ENCODE measurements at regions not wholly inside any gene's neighbourhood (a gene's known extent, or its start where the extent isn't known, plus 50 kb on each side); places are given as distances from the start of the nearest gene placed in this dataset.

- H3K4me3 ChIP-seq: no peak overlapping the region
- H3F3A ChIP-seq (ENCODE audit: low read depth): no peaks in the 10 kb centered on the region
- TF ChIP-seq EZH2 (IDR thresholded peaks at IDR 0.05) (no peak), CTCF (IDR thresholded peaks at IDR 0.05) (peak; percentile 24)
- H3K9ac ChIP-seq: no peak overlapping the region
- H2AFZ ChIP-seq (replicated peaks): no peak overlapping the region
- no peak overlapping the region for H3K4me3 Mint-ChIP-seq
- H3K4me1 Mint-ChIP-seq: no peaks in the 10 kb centered on the region
- no peak overlapping the region for H3K27ac ChIP-seq
- H3K27me3 Mint-ChIP-seq (ENCODE audit: insufficient read depth, low read depth): no peaks in the 10 kb centered on the region
- H3K4me1 ChIP-seq: no peaks in the 10 kb centered on the region
- H3K9me3 Mint-ChIP-seq: no peaks in the 10 kb centered on the region
- no peaks in the 10 kb centered on the region for H3K27me3 ChIP-seq
- H3K36me3 Mint-ChIP-seq: no peaks in the 10 kb centered on the region
- no peaks in the 10 kb centered on the region for H3K9me3 ChIP-seq (ENCODE audit: low read depth)
- no peak overlapping the region for H3K27ac Mint-ChIP-seq
- H3K79me2 ChIP-seq (ENCODE audit: low read depth): no peaks in the 10 kb centered on the region
- H3K4me2 ChIP-seq: no peak overlapping the region
- DNase-seq (ENCODE audit: low spot score): no peak
- H4K20me1 ChIP-seq (ENCODE audit: low read depth): no peaks in the 10 kb centered on the region
- no peaks in the 10 kb centered on the region for H3K36me3 ChIP-seq
Measured at GRCh38 chr12:94898388-94898787, 105.1 kb downstream of the NDUFA12 start.

- Histone ChIP-seq H3K4me3 (no peak overlapping the region), H3K27ac (no peak overlapping the region), H2AFZ (replicated peaks) (no peak overlapping the region), H3K27me3 (no peaks in the 10 kb centered on the region), H3F3A (ENCODE audit: low read depth) (no peaks in the 10 kb centered on the region), H3K9ac (no peak overlapping the region), H3K9me3 (ENCODE audit: low read depth) (no peaks in the 10 kb centered on the region), H3K79me2 (ENCODE audit: low read depth) (no peaks in the 10 kb centered on the region), H3K4me2 (no peak overlapping the region), H3K4me1 (no peaks in the 10 kb centered on the region), H4K20me1 (ENCODE audit: low read depth) (no peaks in the 10 kb centered on the region), H3K36me3 (no peaks in the 10 kb centered on the region)
- Mint-ChIP-seq H3K4me1 (no peaks in the 10 kb centered on the region), H3K27me3 (ENCODE audit: insufficient read depth, low read depth) (no peaks in the 10 kb centered on the region), H3K4me3 (no peak overlapping the region), H3K27ac (no peak overlapping the region), H3K36me3 (no peaks in the 10 kb centered on the region), H3K9me3 (no peaks in the 10 kb centered on the region)
- no peak for DNase-seq (ENCODE audit: low spot score)
- no peak for TF ChIP-seq EZH2 (IDR thresholded peaks at IDR 0.05)
- no peak for TF ChIP-seq CTCF (IDR thresholded peaks at IDR 0.05)
- TF ChIP-seq EZH2phosphoT487 (IDR thresholded peaks at IDR 0.05): no peak
Measured at GRCh38 chr12:94892544-94893267, 110.8 kb downstream of the NDUFA12 start.

- Mint-ChIP-seq H3K27ac (no peak overlapping the region), H3K4me1 (no peaks in the 10 kb centered on the region), H3K36me3 (no peaks in the 10 kb centered on the region), H3K4me3 (no peak overlapping the region), H3K27me3 (ENCODE audit: insufficient read depth, low read depth) (no peaks in the 10 kb centered on the region), H3K9me3 (no peaks in the 10 kb centered on the region)
- no peaks in the 10 kb centered on the region for H3K27me3 ChIP-seq
- no peak overlapping the region for H2AFZ ChIP-seq (replicated peaks)
- H3F3A ChIP-seq (ENCODE audit: low read depth): no peaks in the 10 kb centered on the region
- H4K20me1 ChIP-seq (ENCODE audit: low read depth): no peaks in the 10 kb centered on the region
- H3K4me1 ChIP-seq: no peaks in the 10 kb centered on the region
- no peaks in the 10 kb centered on the region for H3K9me3 ChIP-seq (ENCODE audit: low read depth)
- no peak overlapping the region for H3K4me3 ChIP-seq
- no peaks in the 10 kb centered on the region for H3K36me3 ChIP-seq
- no peak overlapping the region for H3K27ac ChIP-seq
- H3K79me2 ChIP-seq (ENCODE audit: low read depth): no peaks in the 10 kb centered on the region
- TF ChIP-seq EZH2 (IDR thresholded peaks at IDR 0.05): no peak
- TF ChIP-seq EZH2phosphoT487 (IDR thresholded peaks at IDR 0.05): no peak
- TF ChIP-seq CTCF (IDR thresholded peaks at IDR 0.05): no peak
- no peak overlapping the region for H3K4me2 ChIP-seq
- no peak for DNase-seq (ENCODE audit: low spot score)
- no peak overlapping the region for H3K9ac ChIP-seq
Measured at GRCh38 chr12:94889445-94890210, 113.9 kb downstream of the NDUFA12 start.
